HEK293 (cell line): ENCODE measurements at regions not wholly inside any gene's neighbourhood (a gene's known extent, or its start where the extent isn't known, plus 50 kb on each side); places are given as distances from the start of the nearest gene placed in this dataset.

Experiments
- CTCF ChIP-seq: fragments of 450-650 bp; formaldehyde crosslinking; IDR thresholded peaks from 2 replicates; pipeline ENCODE4 v1.5.1; 2016; ENCODE audit warnings: missing biosample characterization, missing genetic modification characterization
- ZBTB1 ChIP-seq: fragments of 450-650 bp; formaldehyde crosslinking; IDR thresholded peaks from 2 replicates; pipeline ENCODE4 v1.5.1; 2016; ENCODE audit warnings: missing biosample characterization, missing genetic modification characterization
- ZNF114 ChIP-seq: fragments of 450-650 bp; formaldehyde crosslinking; IDR thresholded peaks from 2 replicates; pipeline ENCODE4 v1.5.0; 2017; ENCODE audit warnings: missing biosample characterization, missing genetic modification characterization
- ZNF555 ChIP-seq: fragments of 450-650 bp; formaldehyde crosslinking; conservative IDR thresholded peaks from 2 replicates; pipeline ENCODE4 v1.5.1; 2017; ENCODE audit warnings: missing biosample characterization, mild to moderate bottlenecking, missing genetic modification characterization, inconsistent platforms
- ZNF645 ChIP-seq: fragments of 450-650 bp; formaldehyde crosslinking; IDR thresholded peaks from 2 replicates; pipeline ENCODE4; 2016; ENCODE audit warnings: missing biosample characterization, missing genetic modification characterization

GRCh38 chr6:164315376-164315775, 900.9 kb downstream of the QKI start:
- TF ChIP-seq CTCF (tag by site-specific recombination) (no peak), ZBTB1 (no peak), ZNF555 (no peak), ZNF114 (tag by site-specific recombination) (no peak), ZNF645 (no peak)
